Activated T-cell treated with anti-CD3 and anti-CD28 coated beads for 48 hours (primary cell): ENCODE measurements at regions not wholly inside any gene's neighbourhood (a gene's known extent, or its start where the extent isn't known, plus 50 kb on each side); places are given as distances from the start of the nearest gene placed in this dataset.
"Not testable (repeated sequence)": the region's sequence is repeated elsewhere in the genome, so short reads cannot be mapped to it uniquely, and the experiment has no call there.

Source experiments
- DNase-seq: peaks from one replicate; pipeline ENCODE4 v3.0.0-alpha.2; 2020; ENCODE audit warnings: low read depth

- not testable (repeated sequence) for DNase-seq
Measured at GRCh38 chr5:102154791-102155605, 141.1 kb downstream of the SLCO4C1 start.

GRCh38 chr5:102154291-102154690 is 141.8 kb downstream of the SLCO4C1 start:
- DNase-seq, result no peak

- DNase-seq, result no peak
Measured at GRCh38 chr5:102153003-102153759, 142.9 kb downstream of the SLCO4C1 start.

GRCh38 chr5:102139029-102139428 is 157.1 kb downstream of the SLCO4C1 start:
- DNase-seq, result no peak

- DNase-seq, result no peak
Measured at GRCh38 chr5:102138243-102138653, 157.8 kb downstream of the SLCO4C1 start.

- no peak for DNase-seq
Measured at GRCh38 chr5:102130890-102131289, 165.2 kb downstream of the SLCO4C1 start.

- DNase-seq, result no peak
Measured at GRCh38 chr5:102130386-102130785, 165.7 kb downstream of the SLCO4C1 start.

GRCh38 chr5:102119252-102119651 is 176.8 kb downstream of the SLCO4C1 start:
- DNase-seq, result no peak

- DNase-seq, result no peak
Measured at GRCh38 chr5:102115736-102116135, 180.3 kb downstream of the SLCO4C1 start.

GRCh38 chr5:102114525-102115069 is 181.5 kb downstream of the SLCO4C1 start:
- no peak for DNase-seq

- DNase-seq, result no peak
Measured at GRCh38 chr5:102107865-102108264, 188.2 kb downstream of the SLCO4C1 start.

- no peak for DNase-seq
Measured at GRCh38 chr5:102106599-102106998, 189.5 kb downstream of the SLCO4C1 start.

- DNase-seq, result no peak
Measured at GRCh38 chr5:102099766-102100331, 196.2 kb downstream of the SLCO4C1 start.

- DNase-seq, result not testable (repeated sequence)
Measured at GRCh38 chr5:102099083-102099482, 197.0 kb downstream of the SLCO4C1 start.

- not testable (repeated sequence) for DNase-seq
Measured at GRCh38 chr5:102098606-102099005, 197.5 kb downstream of the SLCO4C1 start.

- DNase-seq, result no peak
Measured at GRCh38 chr5:102090770-102091169, 205.3 kb downstream of the SLCO4C1 start.

- no peak for DNase-seq
Measured at GRCh38 chr5:102089883-102090282, 206.2 kb downstream of the SLCO4C1 start.

GRCh38 chr5:102087906-102088305 is 208.2 kb downstream of the SLCO4C1 start:
- DNase-seq, result no peak

- DNase-seq, result no peak
Measured at GRCh38 chr5:102080288-102080687, 215.8 kb downstream of the SLCO4C1 start.

GRCh38 chr5:102077920-102078319 is 218.2 kb downstream of the SLCO4C1 start:
- DNase-seq, result no peak

GRCh38 chr5:102069974-102070373 is 226.1 kb downstream of the SLCO4C1 start:
- no peak for DNase-seq

GRCh38 chr5:102068870-102069269 is 227.2 kb downstream of the SLCO4C1 start:
- no peak for DNase-seq

GRCh38 chr5:102049517-102049916 is 246.6 kb downstream of the SLCO4C1 start:
- no peak for DNase-seq
